ENCODE measurements at regions not wholly inside any gene's neighbourhood (a gene's known extent, or its start where the extent isn't known, plus 50 kb on each side); places are given as distances from the start of the nearest gene placed in this dataset.

- TF ChIP-seq CTCF (IDR thresholded peaks at IDR 0.05): no peak
- no peak for TF ChIP-seq POLR2A (IDR thresholded peaks at IDR 0.05)
Measured at GRCh38 chr6:99013145-99013544, 65.4 kb upstream of the FBXL4 start.
